GM23338 (cell line): ENCODE measurements at regions not wholly inside any gene's neighbourhood (a gene's known extent, or its start where the extent isn't known, plus 50 kb on each side); places are given as distances from the start of the nearest gene placed in this dataset.

Experiments
- ATAC-seq: fragments of 200-7000 bp; cut with Tn5 transposase; 3 replicates; pipeline ENCODE4 v1.9.1; 2020
- DNase-seq: peaks from one replicate; pipeline ENCODE4 v3.0.0-alpha.2; 2015; ENCODE audit warnings: low spot score
- H2AFZ ChIP-seq: fragments of 200-600 bp; sonication (generic); 2 replicates; pipeline ENCODE4 v1.8.0; 2016; ENCODE audit warnings: antibody characterized with exemption, mild to moderate bottlenecking, moderate library complexity
- H3F3A ChIP-seq: fragments of 200-600 bp; sonication (generic); replicated peaks from 2 replicates; pipeline ENCODE4 v1.8.0; 2017; ENCODE audit warnings: antibody characterized with exemption, mixed run types, low read depth
- H3K27ac ChIP-seq: fragments of 200-600 bp; sonication (generic); 2 replicates; pipeline ENCODE4 v1.6.1; 2016; ENCODE audit warnings: low read depth
- H3K27me3 ChIP-seq: fragments of 200-600 bp; sonication (generic); 2 replicates; pipeline ENCODE4 v1.8.0; 2016; ENCODE audit warnings: mild to moderate bottlenecking, mixed run types, moderate library complexity; ENCODE audit not compliant: insufficient read depth
- H3K36me3 ChIP-seq: fragments of 200-600 bp; sonication (generic); 2 replicates; pipeline ENCODE4 v1.8.0; 2016; ENCODE audit warnings: mild to moderate bottlenecking; ENCODE audit not compliant: insufficient read depth
- H3K4me1 ChIP-seq: fragments of 200-600 bp; sonication (generic); 2 replicates; pipeline ENCODE4 v1.8.0; 2016; ENCODE audit warnings: mild to moderate bottlenecking, moderate library complexity; ENCODE audit not compliant: insufficient read depth
- H3K4me2 ChIP-seq: fragments of 200-600 bp; sonication (generic); 2 replicates; pipeline ENCODE4 v1.7.1; 2017; ENCODE audit warnings: mixed run types
- H3K4me3 ChIP-seq: fragments of 200-600 bp; sonication (generic); 2 replicates; pipeline ENCODE4 v1.6.1; 2016; ENCODE audit warnings: mixed run types
- H3K79me2 ChIP-seq: fragments of 200-600 bp; sonication (generic); replicated peaks from 2 replicates; pipeline ENCODE4 v1.8.0; 2017; ENCODE audit warnings: mild to moderate bottlenecking; ENCODE audit not compliant: insufficient read depth
- H3K9me2 ChIP-seq: fragments of 200-600 bp; sonication (generic); 2 replicates; pipeline ENCODE4 v1.8.0; 2017; ENCODE audit not compliant: insufficient read depth
- H4K20me1 ChIP-seq: fragments of 200-600 bp; sonication (generic); replicated peaks from 2 replicates; pipeline ENCODE4 v1.8.0; 2017; ENCODE audit warnings: mild to moderate bottlenecking; ENCODE audit not compliant: insufficient read depth
- H3K27ac Mint-ChIP-seq: 2 replicates; pipeline ENCODE4 v1.8.0; 2020; ENCODE audit warnings: inconsistent platforms, mild to moderate bottlenecking, moderate library complexity, mixed read lengths
- H3K27me3 Mint-ChIP-seq: 3 replicates; pipeline ENCODE4 v1.8.0; 2022; ENCODE audit warnings: low read depth, mild to moderate bottlenecking, moderate library complexity, mixed read lengths, inconsistent platforms; ENCODE audit not compliant: insufficient read depth, poor library complexity
- H3K36me3 Mint-ChIP-seq: 3 replicates; pipeline ENCODE4 v1.8.0; 2021; ENCODE audit warnings: low read depth, mild to moderate bottlenecking, inconsistent platforms, moderate library complexity, mixed read lengths
- H3K4me1 Mint-ChIP-seq: 3 replicates; pipeline ENCODE4 v1.8.0; 2020; ENCODE audit warnings: mild to moderate bottlenecking, inconsistent platforms, mixed read lengths
- H3K4me3 Mint-ChIP-seq: 3 replicates; pipeline ENCODE4 v1.8.0; 2021; ENCODE audit warnings: moderate library complexity, mild to moderate bottlenecking, inconsistent platforms, mixed read lengths
- H3K9me3 Mint-ChIP-seq: 3 replicates; pipeline ENCODE4 v1.8.0; 2020; ENCODE audit warnings: moderate library complexity, mild to moderate bottlenecking, inconsistent platforms, mixed read lengths
- CREB1 ChIP-seq: fragments of 250-450 bp; sonication (Bioruptor Pico); IDR thresholded peaks from 2 replicates; pipeline ENCODE4 v1.5.0; 2020; ENCODE audit warnings: low read depth, mild to moderate bottlenecking, moderate library complexity
- CTCF ChIP-seq, 2 experiments: fragments of 200-600 bp in 1 of 2; sonication (generic) in 1 of 2; conservative IDR thresholded peaks; 2 replicates each; pipeline versions ENCODE4 v1.5.1 to v1.6.1; 2016 to 2017; ENCODE audit warnings: antibody characterized with exemption in 2 of 2, low read depth in 2 of 2, mild to moderate bottlenecking in 2 of 2, moderate library complexity in 1 of 2
- ETS1 ChIP-seq: IDR thresholded peaks from 2 replicates; pipeline ENCODE4 v1.6.1; 2016; ENCODE audit warnings: antibody characterized with exemption
- EZH2 ChIP-seq: fragments of 200-600 bp; sonication (generic); IDR thresholded peaks from one replicate; pipeline ENCODE4 v1.8.0; 2017; ENCODE audit warnings: antibody characterized with exemption, mild to moderate bottlenecking, low read depth; ENCODE audit not compliant: unreplicated experiment
- EZH2phosphoT487 ChIP-seq: fragments of 200-600 bp; sonication (generic); IDR thresholded peaks from one replicate; pipeline ENCODE4 v1.8.1; 2018; ENCODE audit warnings: antibody characterized with exemption; ENCODE audit not compliant: unreplicated experiment
- JUNB ChIP-seq: IDR thresholded peaks from one replicate; pipeline ENCODE4 v1.6.1; 2016; ENCODE audit warnings: antibody characterized with exemption; ENCODE audit not compliant: unreplicated experiment
- NANOG ChIP-seq: IDR thresholded peaks from 2 replicates; pipeline ENCODE4 v1.6.1; 2016; ENCODE audit warnings: antibody characterized with exemption, borderline replicate concordance
- POLR2AphosphoS5 ChIP-seq: IDR thresholded peaks from 2 replicates; pipeline ENCODE4 v1.6.1; 2016; ENCODE audit warnings: antibody characterized with exemption, low read depth
- REST ChIP-seq: IDR thresholded peaks from one replicate; pipeline ENCODE4 v1.6.1; 2018; ENCODE audit warnings: antibody characterized with exemption; ENCODE audit not compliant: unreplicated experiment
- STAT1 ChIP-seq: IDR thresholded peaks from one replicate; pipeline ENCODE4 v1.6.1; 2016; ENCODE audit warnings: antibody characterized with exemption; ENCODE audit not compliant: unreplicated experiment
- ZNF114 ChIP-seq: fragments of 250-450 bp; sonication (Bioruptor Pico); IDR thresholded peaks from 2 replicates; pipeline ENCODE4 v1.5.0; 2020; ENCODE audit warnings: mild to moderate bottlenecking, moderate library complexity
- ZNF331 ChIP-seq: fragments of 250-450 bp; sonication (Bioruptor Pico); IDR thresholded peaks from 2 replicates; pipeline ENCODE4 v1.5.0; 2020; ENCODE audit warnings: low read depth, mild to moderate bottlenecking, moderate library complexity
- ZNF462 ChIP-seq: fragments of 250-450 bp; sonication (Bioruptor Pico); IDR thresholded peaks from 2 replicates; pipeline ENCODE4 v1.5.0; 2020; ENCODE audit warnings: mild to moderate bottlenecking, moderate library complexity

GRCh38 chr2:2739231-2739795 is 408.2 kb upstream of the MYT1L start:
- Mint-ChIP-seq H3K9me3 (peaks cover 12% of the 10 kb centered on the region), H3K4me1 (peaks cover 6% of the 10 kb centered on the region), H3K36me3 (no peaks in the 10 kb centered on the region; the same call in 2 of the 3 replicates), H3K4me3 (no peak overlapping the region), H3K27me3 (peaks cover 2% of the 10 kb centered on the region), H3K27ac (no peak overlapping the region)
- Histone ChIP-seq H3K27ac (no peak overlapping the region), H3K4me2 (no peak overlapping the region), H3K4me3 (no peak overlapping the region), H4K20me1 (no peaks in the 10 kb centered on the region), H3K79me2 (no peaks in the 10 kb centered on the region), H3K9me2 (peaks cover 3% of the 10 kb centered on the region; the same call in 1 of the 2 replicates), H2AFZ (no peak overlapping the region), H3F3A (no peaks in the 10 kb centered on the region), H3K36me3 (no peaks in the 10 kb centered on the region), H3K27me3 (no peaks in the 10 kb centered on the region), H3K4me1 (no peaks in the 10 kb centered on the region)
- DNase-seq: no peak
- no peak for TF ChIP-seq EZH2phosphoT487
- TF ChIP-seq ZNF462 (CRISPR knock-in tag): no peak
- no peak for TF ChIP-seq ZNF331
- TF ChIP-seq POLR2AphosphoS5: no peak
- TF ChIP-seq EZH2: no peak
- TF ChIP-seq CREB1 (CRISPR knock-in tag): no peak
- TF ChIP-seq ETS1: no peak
- no peak for TF ChIP-seq REST
- TF ChIP-seq CTCF (conservative IDR thresholded peaks at IDR 0.05; ENCODE audit: low read depth in 2 of 2): no peak
- no peak for TF ChIP-seq JUNB
- TF ChIP-seq STAT1: no peak
- TF ChIP-seq NANOG: no peak
- no peak for TF ChIP-seq ZNF114 (CRISPR knock-in tag)
- no peak for ATAC-seq
